Activated CD4-positive, alpha-beta T cell treated with anti-CD3 and anti-CD28 coated beads, Interleukin-2, amount 50 U/mL, for 24 hours (primary cell): ENCODE measurements at regions not wholly inside any gene's neighbourhood (a gene's known extent, or its start where the extent isn't known, plus 50 kb on each side); places are given as distances from the start of the nearest gene placed in this dataset.

ENCODE experiments used
- DNase-seq, 2 donors: peaks; one replicate each; pipeline ENCODE4 v3.0.0-alpha.2; 2020; ENCODE audit warnings: low read depth in 1 of 2, low spot score in 1 of 2

GRCh38 chr1:229991104-229991513, 75.9 kb upstream of the GALNT2 start:
- DNase-seq: no peak

GRCh38 chr1:229991724-229992333, 75.2 kb upstream of the GALNT2 start:
- no peak for DNase-seq

- DNase-seq: no peak
These were observed 74.0 kb upstream of the GALNT2 start for GRCh38 chr1:229993060-229993459.

- DNase-seq: no peak
These were observed 73.1 kb upstream of the GALNT2 start for GRCh38 chr1:229993894-229994293.

GRCh38 chr1:229999004-229999670, 67.9 kb upstream of the GALNT2 start:
- DNase-seq: no peak

- no peak for DNase-seq
These were observed 66.4 kb upstream of the GALNT2 start for GRCh38 chr1:230000493-230001184.

- DNase-seq: no peak
These were observed 64.8 kb upstream of the GALNT2 start for GRCh38 chr1:230002164-230002803.

GRCh38 chr1:230003409-230003808, 63.6 kb upstream of the GALNT2 start:
- no peak for DNase-seq

- no peak for DNase-seq
These were observed 62.0 kb upstream of the GALNT2 start for GRCh38 chr1:230005040-230005439.

- DNase-seq: no peak
These were observed 58.3 kb upstream of the GALNT2 start for GRCh38 chr1:230008721-230009120.

GRCh38 chr1:230009611-230010313, 57.3 kb upstream of the GALNT2 start:
- no peak for DNase-seq

- no peak for DNase-seq
These were observed 56.3 kb upstream of the GALNT2 start for GRCh38 chr1:230010603-230011332.

- no peak for DNase-seq
These were observed 55.5 kb upstream of the GALNT2 start for GRCh38 chr1:230011333-230012092.

- no peak for DNase-seq
These were observed 55.0 kb upstream of the GALNT2 start for GRCh38 chr1:230012093-230012393.

GRCh38 chr1:230012741-230013140, 54.3 kb upstream of the GALNT2 start:
- DNase-seq: no peak

GRCh38 chr1:230016159-230016558, 50.9 kb upstream of the GALNT2 start:
- no peak for DNase-seq
